OCI-LY1 (cell line): ENCODE measurements at regions not wholly inside any gene's neighbourhood (a gene's known extent, or its start where the extent isn't known, plus 50 kb on each side); places are given as distances from the start of the nearest gene placed in this dataset.
"Not testable (repeated sequence)": the region's sequence is repeated elsewhere in the genome, so short reads cannot be mapped to it uniquely, and the experiment has no call there.

Experiments
- H2AFZ ChIP-seq: fragments of 200-600 bp; sonication (generic), shearing (Covaris generic); 2 replicates; pipeline ENCODE4 v1.6.0; 2014; ENCODE audit warnings: antibody characterized with exemption, mild to moderate bottlenecking, low read length
- H3F3A ChIP-seq: fragments of 200-600 bp; sonication (generic), shearing (Covaris generic); 2 replicates; pipeline ENCODE4 v1.6.0; 2014; ENCODE audit warnings: mild to moderate bottlenecking, antibody characterized with exemption, low read length, moderate library complexity; ENCODE audit not compliant: insufficient read depth
- H3K27ac ChIP-seq: fragments of 200-600 bp; sonication (generic); 2 replicates; pipeline ENCODE4 v1.5.1; 2014; ENCODE audit warnings: low read length, mixed run types, mild to moderate bottlenecking, low read depth; ENCODE audit not compliant: poor library complexity, severe bottlenecking
- H3K27me3 ChIP-seq: fragments of 200-600 bp; sonication (generic); 2 replicates; pipeline ENCODE4 v1.6.0; 2014; ENCODE audit warnings: antibody characterized with exemption, mild to moderate bottlenecking, low read length, moderate library complexity; ENCODE audit not compliant: insufficient read depth
- H3K36me3 ChIP-seq: fragments of 200-600 bp; sonication (generic); 2 replicates; pipeline ENCODE4 v1.6.1; 2014; ENCODE audit warnings: mild to moderate bottlenecking, antibody characterized with exemption, low read length, moderate library complexity, mixed read lengths; ENCODE audit not compliant: insufficient read depth
- H3K4me1 ChIP-seq: fragments of 200-600 bp; sonication (generic); 2 replicates; pipeline ENCODE4 v1.5.1; 2014; ENCODE audit warnings: mild to moderate bottlenecking, low read length, moderate library complexity; ENCODE audit not compliant: insufficient read depth, severe bottlenecking
- H3K4me2 ChIP-seq: fragments of 200-600 bp; sonication (generic), shearing (Covaris generic); 2 replicates; pipeline ENCODE4 v1.6.1; 2014; ENCODE audit warnings: low read length
- H3K4me3 ChIP-seq: fragments of 200-600 bp; sonication (generic); 2 replicates; pipeline ENCODE4 v1.5.1; 2014; ENCODE audit warnings: low read length, low read depth, mild to moderate bottlenecking, mixed read lengths; ENCODE audit not compliant: poor library complexity, severe bottlenecking
- H3K79me2 ChIP-seq: fragments of 200-600 bp; shearing (Covaris generic); 2 replicates; pipeline ENCODE4 v1.6.1; 2016; ENCODE audit warnings: mixed run types, low read length, mixed read lengths; ENCODE audit not compliant: insufficient read depth
- H3K9ac ChIP-seq: fragments of 200-600 bp; sonication (generic), shearing (Covaris generic); 2 replicates; pipeline ENCODE4 v1.6.1; 2014; ENCODE audit warnings: mild to moderate bottlenecking, low read length, mixed read lengths
- H3K9me2 ChIP-seq: fragments of 200-600 bp; sonication (generic), shearing (Covaris generic); 2 replicates; pipeline ENCODE4 v1.6.1; 2014; ENCODE audit warnings: low read depth, mild to moderate bottlenecking, low read length, mixed read lengths
- H3K9me3 ChIP-seq: fragments of 200-600 bp; shearing (Covaris generic); 2 replicates; pipeline ENCODE4 v1.6.1; 2014; ENCODE audit warnings: low read length, mixed read lengths
- H4K20me1 ChIP-seq: fragments of 200-600 bp; sonication (generic), shearing (Covaris generic); 2 replicates; pipeline ENCODE4 v1.6.0; 2016; ENCODE audit warnings: mild to moderate bottlenecking, low read length; ENCODE audit not compliant: insufficient read depth
- CTCF ChIP-seq: fragments of 200-600 bp; sonication (generic), shearing (Covaris generic); IDR thresholded peaks from 2 replicates; pipeline ENCODE4 v1.5.1; 2017; ENCODE audit warnings: mild to moderate bottlenecking, antibody characterized with exemption, low read length, moderate library complexity, mixed read lengths
- EZH2 ChIP-seq: fragments of 200-600 bp; sonication (generic), shearing (Covaris generic); IDR thresholded peaks from 2 replicates; pipeline ENCODE4 v1.8.0; 2017; ENCODE audit warnings: borderline replicate concordance, mixed run types, mild to moderate bottlenecking, antibody characterized with exemption, low read length, moderate library complexity, mixed read lengths

DNA sequence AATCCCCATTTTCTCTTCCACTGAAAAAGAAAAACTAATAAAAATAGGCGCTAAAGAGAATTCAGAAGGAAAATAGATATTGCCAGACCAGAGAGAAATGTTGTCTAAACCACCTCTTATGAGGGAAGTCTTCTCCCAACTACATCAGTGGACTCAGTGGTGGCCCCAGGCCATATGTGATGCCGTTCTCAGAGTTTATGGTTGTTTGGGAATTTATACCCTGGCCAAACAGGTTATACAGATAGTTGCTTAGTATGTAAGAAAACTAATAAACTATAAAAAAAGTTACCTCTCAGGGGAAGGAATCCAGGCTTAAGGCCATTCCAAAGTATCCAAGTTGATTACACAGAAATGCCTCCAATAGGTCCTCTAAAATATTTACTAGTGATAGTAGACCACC is 103.4 kb upstream of the RBM19 start:
- H2AFZ ChIP-seq: no peak overlapping the region
- H3K9ac ChIP-seq: no peak overlapping the region
- H3K4me1 ChIP-seq: no peaks in the 10 kb centered on the region
- no peak overlapping the region for H3K4me2 ChIP-seq
- no peaks in the 10 kb centered on the region for H3K36me3 ChIP-seq
- no peaks in the 10 kb centered on the region for H3K9me2 ChIP-seq
- no peaks in the 10 kb centered on the region for H3K27me3 ChIP-seq
- H3K79me2 ChIP-seq: no peaks in the 10 kb centered on the region
- H3F3A ChIP-seq: no peaks in the 10 kb centered on the region
- no peaks in the 10 kb centered on the region for H3K9me3 ChIP-seq
- H3K4me3 ChIP-seq: no peak overlapping the region
- no peak for TF ChIP-seq CTCF
- no peak for TF ChIP-seq EZH2
- no peak overlapping the region for H3K27ac ChIP-seq
- H4K20me1 ChIP-seq: no peaks in the 10 kb centered on the region

DNA sequence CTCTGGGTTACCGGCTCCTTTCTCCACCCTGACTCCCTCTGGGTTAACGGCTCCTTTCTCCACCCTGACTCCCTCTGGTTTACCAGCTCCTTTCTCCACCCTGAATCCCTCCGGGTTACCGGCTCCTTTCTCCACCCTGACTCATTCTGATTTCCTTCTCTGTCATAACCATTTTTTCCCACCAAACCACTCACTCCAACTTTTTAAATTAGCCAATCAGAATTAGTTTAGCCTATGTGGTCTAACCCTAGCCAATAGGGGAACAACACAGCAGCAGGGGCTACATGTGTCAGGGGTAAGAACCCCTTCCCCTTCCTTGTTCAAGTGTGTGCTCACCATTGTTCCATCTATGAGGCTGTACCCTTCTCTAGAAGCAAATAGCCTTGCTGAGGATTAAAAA is 98.4 kb upstream of the RBM19 start:
- H3K9me3 ChIP-seq: no peaks in the 10 kb centered on the region
- no peaks in the 10 kb centered on the region for H3K4me1 ChIP-seq
- no peaks in the 10 kb centered on the region; the same call in 1 of the 2 replicates for H3K27me3 ChIP-seq
- no peaks in the 10 kb centered on the region for H3K79me2 ChIP-seq
- no peaks in the 10 kb centered on the region; the same call in 1 of the 2 replicates for H3K36me3 ChIP-seq
- no peaks in the 10 kb centered on the region for H3K9me2 ChIP-seq
- no peak overlapping the region for H2AFZ ChIP-seq
- H3K4me2 ChIP-seq: no peak overlapping the region
- TF ChIP-seq EZH2 (no peak), CTCF (no peak)
- no peak overlapping the region for H3K27ac ChIP-seq
- H4K20me1 ChIP-seq: no peaks in the 10 kb centered on the region
- no peaks in the 10 kb centered on the region for H3F3A ChIP-seq
- H3K4me3 ChIP-seq: no peak overlapping the region
- H3K9ac ChIP-seq: no peak overlapping the region

GRCh38 chr12:114064034-114064433 is 97.9 kb upstream of the RBM19 start:
- not testable (repeated sequence) for H3K4me2 ChIP-seq, H3K9me3 ChIP-seq, H3K9me2 ChIP-seq, H3K9ac ChIP-seq, H4K20me1 ChIP-seq, H3K4me1 ChIP-seq, H3K4me3 ChIP-seq, H3K36me3 ChIP-seq, H2AFZ ChIP-seq, H3K79me2 ChIP-seq, H3K27ac ChIP-seq, H3F3A ChIP-seq, H3K27me3 ChIP-seq

DNA sequence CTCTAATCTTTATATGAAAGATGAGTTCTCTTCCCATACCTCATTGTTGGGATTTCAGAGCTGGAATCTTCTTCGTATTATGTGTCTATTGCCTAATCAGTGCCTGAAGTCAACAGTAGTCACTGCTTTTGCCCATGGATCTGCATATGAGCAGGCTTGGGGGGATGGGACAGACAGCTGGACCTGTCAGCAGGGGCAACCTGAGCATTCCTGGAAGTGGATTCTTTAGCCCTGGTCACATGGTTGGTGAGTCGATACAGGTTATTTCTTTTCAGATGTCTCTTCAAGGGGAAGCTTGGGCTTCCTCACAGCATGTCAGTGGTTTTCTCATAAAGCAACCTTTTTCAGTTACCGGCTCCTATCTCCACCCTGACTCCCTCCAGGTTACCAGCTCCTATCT is 97.3 kb upstream of the RBM19 start:
- H3K36me3 ChIP-seq: no peaks in the 10 kb centered on the region; the same call in 1 of the 2 replicates
- H3K9ac ChIP-seq: no peak overlapping the region
- no peaks in the 10 kb centered on the region for H3K9me2 ChIP-seq

GRCh38 chr12:114056351-114056750 is 90.2 kb upstream of the RBM19 start:
- H2AFZ ChIP-seq, H3K9me3 ChIP-seq, H3K27me3 ChIP-seq, H3K4me3 ChIP-seq, H3K9ac ChIP-seq, H3K4me2 ChIP-seq, H3K27ac ChIP-seq, H3F3A ChIP-seq, H3K36me3 ChIP-seq, H3K4me1 ChIP-seq, H3K79me2 ChIP-seq, H3K9me2 ChIP-seq, H4K20me1 ChIP-seq: not testable (repeated sequence)

More for the DNA sequence above, 97.3 kb upstream of the RBM19 start:
- H3K79me2 ChIP-seq: no peaks in the 10 kb centered on the region
- H3K27me3 ChIP-seq: no peaks in the 10 kb centered on the region; the same call in 1 of the 2 replicates
- H2AFZ ChIP-seq: no peak overlapping the region
- H3K27ac ChIP-seq: no peak overlapping the region
- no peak overlapping the region for H3K4me3 ChIP-seq
- H3K4me2 ChIP-seq: no peak overlapping the region
- TF ChIP-seq EZH2: no peak
- no peak for TF ChIP-seq CTCF
- no peaks in the 10 kb centered on the region for H3K9me3 ChIP-seq
- H3K4me1 ChIP-seq: no peaks in the 10 kb centered on the region
- no peaks in the 10 kb centered on the region for H4K20me1 ChIP-seq
- no peaks in the 10 kb centered on the region for H3F3A ChIP-seq
